Naive thymus-derived CD8-positive, alpha-beta T cell (primary cell): ENCODE measurements at regions not wholly inside any gene's neighbourhood (a gene's known extent, or its start where the extent isn't known, plus 50 kb on each side); places are given as distances from the start of the nearest gene placed in this dataset.
A peak's percentile ranks its signal among the peaks of the same experiment; 100 is the strongest.
"Not testable (repeated sequence)": the region's sequence is repeated elsewhere in the genome, so short reads cannot be mapped to it uniquely, and the experiment has no call there.

ENCODE experiments used
- ATAC-seq, 2 donors: fragments of 150-1000 bp; cut with Tn5 transposase in 1 of 2; sonication (Bioruptor Pico), chemical (Tn5 transposase) in 1 of 2; 1 replicate in 1 of 2; 2 replicates in 1 of 2; pipeline ENCODE4 v1.10.0; 2021; ENCODE audit warnings: mild to moderate bottlenecking in 2 of 2, moderate library complexity in 2 of 2
- POLR2A ChIA-PET: fragments of 350-600 bp; sonication (Branson Sonifier 250); formaldehyde crosslinking; loops from one replicate; lab custom pipeline; 2021; ENCODE audit warnings: antibody characterized with exemption; lab: Charles Lee
- DNase-seq, 10 donors: peaks; one replicate each; pipeline versions ENCODE4 v3.0.0 to v3.0.0-alpha.2; 2020 to 2022
- H3K27ac Mint-ChIP-seq, 10 donors: one replicate each; pipeline ENCODE4 v1.8.0; 2020 to 2022; ENCODE audit warnings: mild to moderate bottlenecking in 10 of 10, mixed read lengths in 10 of 10, moderate library complexity in 4 of 10, inconsistent platforms in 1 of 10
- H3K27me3 Mint-ChIP-seq, 5 donors: one replicate each; pipeline ENCODE4 v1.8.0; 2021 to 2022; ENCODE audit warnings: mixed read lengths in 5 of 5
- H3K36me3 Mint-ChIP-seq, 3 donors: one replicate each; pipeline ENCODE4 v1.8.0; 2020 to 2022; ENCODE audit warnings: mixed read lengths in 3 of 3, mild to moderate bottlenecking in 2 of 3, inconsistent platforms in 1 of 3
- H3K4me1 Mint-ChIP-seq, 4 donors: one replicate each; pipeline ENCODE4 v1.8.0; 2021 to 2022; ENCODE audit warnings: mixed read lengths in 4 of 4
- H3K4me3 Mint-ChIP-seq, 10 donors: one replicate each; pipeline ENCODE4 v1.8.0; 2020 to 2022; ENCODE audit warnings: mild to moderate bottlenecking in 10 of 10, mixed read lengths in 10 of 10, moderate library complexity in 6 of 10, inconsistent platforms in 1 of 10
- H3K9me3 Mint-ChIP-seq, 9 donors: one replicate each; pipeline ENCODE4 v1.8.0; 2020 to 2022; ENCODE audit warnings: mixed read lengths in 9 of 9, mild to moderate bottlenecking in 3 of 9, inconsistent platforms in 1 of 9, moderate library complexity in 1 of 9

DNA sequence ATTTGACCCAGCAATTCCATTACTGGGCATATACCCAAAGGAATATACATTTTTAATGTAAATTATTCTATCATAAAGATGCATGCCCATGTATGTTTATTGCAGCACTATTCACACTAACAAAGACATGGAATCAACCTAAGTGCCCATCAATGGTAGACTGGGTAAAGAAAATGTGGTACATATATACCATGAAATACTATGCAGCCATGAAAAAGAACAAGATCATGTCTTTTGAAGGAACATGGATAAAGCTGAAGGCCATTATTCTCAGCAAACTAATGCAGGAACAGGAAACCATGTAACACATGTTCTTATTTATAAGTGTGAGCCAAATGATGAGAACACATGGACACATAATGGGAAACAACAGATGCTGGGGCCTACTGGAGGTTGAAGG lies 603.0 kb upstream of the MARCKS start:
- POLR2A ChIA-PET, H3K27me3 Mint-ChIP-seq, H3K4me3 Mint-ChIP-seq, ATAC-seq, H3K27ac Mint-ChIP-seq, H3K4me1 Mint-ChIP-seq, DNase-seq, H3K36me3 Mint-ChIP-seq: not testable (repeated sequence)
- H3K9me3 Mint-ChIP-seq, result peaks cover 2 to 17% (median 7%) of the 10 kb centered on the region in 9 donors

DNA sequence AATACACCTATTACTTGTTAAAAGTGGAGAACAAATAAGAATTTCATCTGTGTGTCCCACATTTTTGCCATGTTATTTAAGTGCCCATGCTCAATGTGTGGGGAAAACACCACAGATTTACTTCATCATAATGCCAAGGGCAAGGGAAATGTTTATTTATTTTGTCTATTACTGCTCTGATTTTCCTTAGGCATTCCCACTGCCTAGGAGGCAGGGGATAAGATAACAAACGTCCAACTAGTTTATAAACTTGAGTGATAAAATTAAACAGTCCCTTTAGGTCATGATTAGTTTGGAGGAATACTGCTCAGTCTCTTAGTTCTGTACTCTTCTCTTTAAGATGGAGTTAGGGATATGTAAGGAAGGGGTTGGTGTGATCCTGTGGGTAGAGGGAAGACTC lies 598.4 kb upstream of the MARCKS start:
- Mint-ChIP-seq H3K4me1 (no peaks in the 10 kb centered on the region), H3K9me3 (peaks cover 7 to 23% (median 12%) of the 10 kb centered on the region in 9 donors), H3K4me3 (no peak overlapping the region), H3K36me3 (peaks cover 0 to 6% (median 0%) of the 10 kb centered on the region in 3 donors), H3K27ac (peak overlapping the region in 1 of 10 donors; percentile 10), H3K27me3 (peaks cover 0 to 3% (median 0%) of the 10 kb centered on the region in 5 donors)
- DNase-seq (no peak), ATAC-seq (no peak)
- POLR2A ChIA-PET, result no interaction called here

GRCh38 chr6:113271437-113271836 lies 585.7 kb upstream of the MARCKS start:
- peaks cover 13 to 51% (median 40%) of the 10 kb centered on the region in 9 donors for H3K9me3 Mint-ChIP-seq
- H3K27ac Mint-ChIP-seq, result no peak overlapping the region
- DNase-seq (no peak), ATAC-seq (no peak)
- H3K27me3 Mint-ChIP-seq, result no peaks in the 10 kb centered on the region
- peaks cover 0 to 25% (median 0%) of the 10 kb centered on the region in 3 donors for H3K36me3 Mint-ChIP-seq
- POLR2A ChIA-PET, result no interaction called here
- no peaks in the 10 kb centered on the region for H3K4me1 Mint-ChIP-seq
- no peak overlapping the region for H3K4me3 Mint-ChIP-seq

GRCh38 chr6:113276601-113277000 lies 580.5 kb upstream of the MARCKS start:
- H3K4me1 Mint-ChIP-seq, result no peaks in the 10 kb centered on the region
- no peaks in the 10 kb centered on the region for H3K36me3 Mint-ChIP-seq
- POLR2A ChIA-PET, result no interaction called here
- no peak overlapping the region for H3K27ac Mint-ChIP-seq
- peaks cover 0 to 14% (median 2%) of the 10 kb centered on the region in 9 donors for H3K9me3 Mint-ChIP-seq
- no peak for ATAC-seq
- DNase-seq, result no peak
- no peak overlapping the region for H3K4me3 Mint-ChIP-seq
- H3K27me3 Mint-ChIP-seq, result no peaks in the 10 kb centered on the region

- H3K9me3 Mint-ChIP-seq, result peaks cover 0 to 14% (median 2%) of the 10 kb centered on the region in 9 donors
- H3K27ac Mint-ChIP-seq, result no peak overlapping the region
- ATAC-seq, result no peak
- no peak for DNase-seq
- no peaks in the 10 kb centered on the region for H3K4me1 Mint-ChIP-seq
- H3K36me3 Mint-ChIP-seq, result no peaks in the 10 kb centered on the region
- H3K4me3 Mint-ChIP-seq, result no peak overlapping the region
- POLR2A ChIA-PET, result no interaction called here
- no peaks in the 10 kb centered on the region for H3K27me3 Mint-ChIP-seq
Measured at GRCh38 chr6:113277111-113277510, 580.0 kb upstream of the MARCKS start.

GRCh38 chr6:113281014-113281413 lies 576.1 kb upstream of the MARCKS start:
- Mint-ChIP-seq H3K36me3 (no peaks in the 10 kb centered on the region), H3K4me1 (no peaks in the 10 kb centered on the region), H3K27ac (no peak overlapping the region), H3K4me3 (no peak overlapping the region), H3K9me3 (peaks cover 0 to 12% (median 2%) of the 10 kb centered on the region in 9 donors), H3K27me3 (no peaks in the 10 kb centered on the region)
- DNase-seq (no peak), ATAC-seq (no peak)
- POLR2A ChIA-PET, result no interaction called here

- H3K4me3 Mint-ChIP-seq, result no peak overlapping the region
- POLR2A ChIA-PET, result no interaction called here
- H3K4me1 Mint-ChIP-seq, result no peaks in the 10 kb centered on the region
- H3K9me3 Mint-ChIP-seq, result peaks cover 0 to 15% (median 4%) of the 10 kb centered on the region in 9 donors
- H3K27me3 Mint-ChIP-seq, result no peaks in the 10 kb centered on the region
- no peak for ATAC-seq
- no peak for DNase-seq
- no peak overlapping the region for H3K27ac Mint-ChIP-seq
- H3K36me3 Mint-ChIP-seq, result no peaks in the 10 kb centered on the region
Measured at GRCh38 chr6:113281431-113281830, 575.7 kb upstream of the MARCKS start.

GRCh38 chr6:113287396-113287795 lies 569.7 kb upstream of the MARCKS start:
- H3K27ac Mint-ChIP-seq, result no peak overlapping the region
- no peak overlapping the region for H3K4me3 Mint-ChIP-seq
- POLR2A ChIA-PET, result interaction anchor here (0.6 kb wide), 1 partner anchor 353 kb away, joined by 6 read pairs; no protein-coding TSS in a partner anchor
- no peaks in the 10 kb centered on the region for H3K36me3 Mint-ChIP-seq
- peaks cover 0 to 3% (median 0%) of the 10 kb centered on the region in 5 donors for H3K27me3 Mint-ChIP-seq
- no peak for ATAC-seq
- no peaks in the 10 kb centered on the region for H3K4me1 Mint-ChIP-seq
- H3K9me3 Mint-ChIP-seq, result peaks cover 0 to 22% (median 9%) of the 10 kb centered on the region in 9 donors
- no peak for DNase-seq

- H3K27ac Mint-ChIP-seq, result no peak overlapping the region
- no peaks in the 10 kb centered on the region for H3K4me1 Mint-ChIP-seq
- DNase-seq, result no peak
- no peaks in the 10 kb centered on the region for H3K36me3 Mint-ChIP-seq
- H3K4me3 Mint-ChIP-seq, result no peak overlapping the region
- peaks cover 0 to 3% (median 0%) of the 10 kb centered on the region in 5 donors for H3K27me3 Mint-ChIP-seq
- ATAC-seq, result no peak
- POLR2A ChIA-PET, result no interaction called here
- H3K9me3 Mint-ChIP-seq, result peaks cover 0 to 22% (median 9%) of the 10 kb centered on the region in 9 donors
Measured at GRCh38 chr6:113288409-113288808, 568.7 kb upstream of the MARCKS start.

- no peak overlapping the region for H3K4me3 Mint-ChIP-seq
- no peaks in the 10 kb centered on the region for H3K36me3 Mint-ChIP-seq
Measured at GRCh38 chr6:113289166-113289565, 568.0 kb upstream of the MARCKS start.

DNA sequence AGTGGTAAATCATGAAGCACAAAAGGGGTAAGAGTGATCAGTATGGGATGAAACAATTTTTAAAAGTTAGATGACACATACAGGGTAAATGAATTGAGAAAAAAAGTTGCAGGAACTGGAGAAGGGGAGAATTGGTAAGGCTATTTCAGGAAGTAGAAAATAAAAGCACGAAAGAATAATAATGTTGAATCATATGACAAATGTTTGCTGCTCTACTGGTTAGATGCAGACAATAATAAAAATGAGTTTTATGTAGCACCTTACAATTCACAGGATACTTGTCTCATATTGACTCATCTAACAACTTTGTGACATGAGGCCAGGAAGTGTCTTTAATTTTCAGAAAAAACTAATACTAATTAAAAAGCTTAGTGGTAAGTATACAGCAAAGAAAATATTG lies 566.5 kb upstream of the MARCKS start:
- no peak for ATAC-seq
- H3K4me1 Mint-ChIP-seq, result no peaks in the 10 kb centered on the region

More at GRCh38 chr6:113289166-113289565, 568.0 kb upstream of the MARCKS start:
- H3K4me1 Mint-ChIP-seq, result no peaks in the 10 kb centered on the region
- ATAC-seq (no peak), DNase-seq (no peak)
- H3K9me3 Mint-ChIP-seq, result peaks cover 0 to 22% (median 9%) of the 10 kb centered on the region in 9 donors
- H3K27me3 Mint-ChIP-seq, result peaks cover 0 to 3% (median 0%) of the 10 kb centered on the region in 5 donors
- POLR2A ChIA-PET, result no interaction called here
- H3K27ac Mint-ChIP-seq, result no peak overlapping the region

GRCh38 chr6:113291751-113292445 lies 565.2 kb upstream of the MARCKS start:
- ATAC-seq, result no peak
- no peak overlapping the region for H3K27ac Mint-ChIP-seq
- DNase-seq, result no peak
- H3K27me3 Mint-ChIP-seq, result peaks cover 0 to 3% (median 0%) of the 10 kb centered on the region in 5 donors
- no peak overlapping the region for H3K4me3 Mint-ChIP-seq
- H3K36me3 Mint-ChIP-seq, result no peaks in the 10 kb centered on the region
- POLR2A ChIA-PET, result no interaction called here
- peaks cover 0 to 10% (median 2%) of the 10 kb centered on the region in 9 donors for H3K9me3 Mint-ChIP-seq
- no peaks in the 10 kb centered on the region for H3K4me1 Mint-ChIP-seq

More for the DNA sequence above, 566.5 kb upstream of the MARCKS start:
- no peak for DNase-seq
- H3K36me3 Mint-ChIP-seq, result no peaks in the 10 kb centered on the region
- H3K9me3 Mint-ChIP-seq, result peaks cover 0 to 22% (median 7%) of the 10 kb centered on the region in 9 donors
- no peak overlapping the region for H3K27ac Mint-ChIP-seq
- no peak overlapping the region for H3K4me3 Mint-ChIP-seq
- POLR2A ChIA-PET, result no interaction called here
- H3K27me3 Mint-ChIP-seq, result peaks cover 0 to 3% (median 0%) of the 10 kb centered on the region in 5 donors

DNA sequence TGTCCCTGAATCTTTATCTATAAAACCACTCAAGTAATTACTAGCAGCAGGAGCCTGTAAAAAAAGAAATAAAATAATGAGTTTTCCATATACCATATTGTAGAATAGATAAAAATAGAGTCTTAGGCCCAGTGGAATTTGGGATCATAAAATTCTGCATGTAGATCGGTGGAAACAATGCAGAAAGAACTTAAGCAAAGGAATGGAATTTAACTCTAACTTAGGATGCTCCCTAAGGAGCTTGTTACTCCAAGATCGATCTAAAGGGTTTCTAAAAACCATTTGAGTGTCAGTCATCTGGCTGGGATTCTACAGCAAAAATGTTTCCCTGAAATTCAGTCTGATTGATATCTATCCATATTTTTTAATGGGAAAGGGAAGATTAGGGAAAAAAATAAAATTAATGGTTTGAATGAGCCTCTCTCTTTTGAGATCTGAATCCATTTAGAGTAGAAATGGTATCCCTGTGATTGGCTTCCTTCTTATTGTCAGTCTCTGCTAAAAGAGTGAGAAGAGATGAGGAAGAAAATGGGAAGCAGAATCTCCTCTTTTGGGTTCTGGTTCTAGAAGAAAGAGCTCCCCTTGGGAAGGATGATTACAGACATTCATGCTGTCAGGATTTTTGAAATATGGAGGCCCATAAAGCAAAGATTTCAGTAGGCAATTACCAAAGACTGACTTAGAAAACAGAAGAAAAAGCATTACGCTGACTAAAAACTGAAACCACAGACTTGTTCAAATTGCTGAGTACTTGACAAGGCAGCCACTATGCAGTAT lies 564.3 kb upstream of the MARCKS start:
- no peaks in the 10 kb centered on the region for H3K36me3 Mint-ChIP-seq
- peaks cover 0 to 3% (median 0%) of the 10 kb centered on the region in 5 donors for H3K27me3 Mint-ChIP-seq
- H3K9me3 Mint-ChIP-seq, result peaks cover 0 to 2% (median 0%) of the 10 kb centered on the region in 9 donors
- H3K4me3 Mint-ChIP-seq, result no peak overlapping the region
- ATAC-seq (no peak), DNase-seq (no peak)
- H3K27ac Mint-ChIP-seq, result no peak overlapping the region
- POLR2A ChIA-PET, result no interaction called here
- H3K4me1 Mint-ChIP-seq, result no peaks in the 10 kb centered on the region
